ENCODE measurements at regions not wholly inside any gene's neighbourhood (a gene's known extent, or its start where the extent isn't known, plus 50 kb on each side); places are given as distances from the start of the nearest gene placed in this dataset.

GRCh38 chr5:31048282-31049270 lies 144.9 kb upstream of the CDH6 start:
- no peak for TF ChIP-seq CTCF (IDR thresholded peaks at IDR 0.05; ENCODE audit: low read depth, low read length)
- TF ChIP-seq EZH2phosphoT487 (IDR thresholded peaks at IDR 0.05; ENCODE audit: low read depth) = no peak

All from OCI-LY3 (cell line).